ENCODE measurements at regions not wholly inside any gene's neighbourhood (a gene's known extent, or its start where the extent isn't known, plus 50 kb on each side); places are given as distances from the start of the nearest gene placed in this dataset.
"Not testable (repeated sequence)": the region's sequence is repeated elsewhere in the genome, so short reads cannot be mapped to it uniquely, and the experiment has no call there.

DNA sequence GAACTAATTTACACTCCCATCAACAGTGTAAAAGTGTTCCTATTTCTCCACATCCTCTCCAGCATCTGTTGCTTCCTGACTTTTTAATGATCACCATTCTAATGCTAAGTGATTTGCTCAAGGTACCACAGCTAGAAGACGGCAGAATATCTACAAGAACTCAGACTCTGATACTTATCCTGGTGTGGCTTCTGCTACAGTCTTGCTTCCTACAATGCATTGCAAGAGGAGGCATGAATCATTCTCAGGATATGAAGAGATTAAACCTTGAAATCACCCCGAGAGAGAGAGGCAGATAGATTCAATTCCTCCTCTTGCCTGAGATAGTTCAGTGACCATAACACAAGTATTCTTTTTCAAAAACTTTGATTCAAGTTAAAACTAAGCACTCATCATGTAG is 306.4 kb downstream of the TBC1D4 start:
- no peak for DNase-seq

DNA sequence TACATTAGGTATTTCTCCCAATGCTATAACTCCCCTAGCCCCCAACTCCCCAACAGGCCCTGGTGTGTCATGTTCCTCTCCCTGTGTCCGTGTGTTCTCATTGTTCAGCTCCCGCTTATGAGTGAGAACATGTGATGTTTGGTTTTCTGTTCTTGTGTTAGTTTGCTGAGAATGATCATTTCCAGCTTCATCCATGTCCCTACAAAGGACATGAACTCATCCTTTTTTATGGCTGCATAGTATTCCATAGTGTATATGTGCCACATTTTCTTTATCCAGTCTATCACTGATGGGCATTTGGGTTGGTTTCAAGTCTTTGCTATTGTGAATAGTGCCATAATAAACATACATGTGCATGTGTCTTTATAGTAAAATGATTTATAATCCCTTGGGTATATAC is 306.9 kb downstream of the TBC1D4 start:
- DNase-seq: not testable (repeated sequence)

- no peak for DNase-seq
Measured at GRCh38 chr13:75174481-75174880, 307.5 kb downstream of the TBC1D4 start.

DNA sequence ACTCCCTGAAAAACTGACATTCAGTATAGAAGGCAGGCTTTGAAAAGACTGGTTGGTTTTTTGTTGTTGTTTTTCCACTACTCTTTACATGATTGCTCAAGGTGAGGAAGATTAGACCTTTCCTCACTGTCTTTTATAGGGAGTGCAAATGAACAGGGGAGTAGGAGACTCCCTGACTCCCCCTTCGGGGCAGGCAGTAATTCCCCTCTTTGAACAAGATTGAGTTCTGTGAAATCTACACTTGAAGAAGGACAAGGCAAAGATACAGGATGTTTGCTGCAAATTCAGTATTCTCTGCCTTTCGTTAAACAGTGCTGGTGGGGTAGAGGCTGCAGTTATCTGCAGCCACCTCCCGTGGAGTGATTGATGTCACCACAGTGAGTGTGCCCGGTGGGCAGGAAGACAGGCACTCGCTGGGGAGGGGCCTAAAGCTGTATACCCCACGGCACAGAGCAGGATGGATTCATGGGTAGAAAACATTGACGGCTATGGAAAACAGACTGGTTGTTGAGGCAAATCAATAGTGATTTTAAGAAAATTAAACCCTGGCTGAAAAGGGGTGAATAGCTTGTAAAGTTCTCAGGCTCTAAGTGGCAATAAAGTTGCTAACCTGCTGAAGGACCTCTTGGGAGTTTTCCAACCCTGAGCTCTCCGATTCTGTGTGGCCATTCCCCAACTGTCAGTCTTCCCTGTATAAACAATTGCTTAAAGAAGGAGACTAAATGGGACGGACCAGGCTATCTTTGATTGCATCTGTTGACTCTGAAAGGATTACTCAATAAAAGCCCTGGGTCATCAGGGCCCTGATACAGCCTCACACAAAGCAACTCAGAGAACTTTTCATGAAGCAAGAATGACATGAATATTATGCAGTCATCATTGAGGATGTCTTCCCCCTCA is 308.3 kb downstream of the TBC1D4 start:
- peak; percentile 15 for DNase-seq

DNA sequence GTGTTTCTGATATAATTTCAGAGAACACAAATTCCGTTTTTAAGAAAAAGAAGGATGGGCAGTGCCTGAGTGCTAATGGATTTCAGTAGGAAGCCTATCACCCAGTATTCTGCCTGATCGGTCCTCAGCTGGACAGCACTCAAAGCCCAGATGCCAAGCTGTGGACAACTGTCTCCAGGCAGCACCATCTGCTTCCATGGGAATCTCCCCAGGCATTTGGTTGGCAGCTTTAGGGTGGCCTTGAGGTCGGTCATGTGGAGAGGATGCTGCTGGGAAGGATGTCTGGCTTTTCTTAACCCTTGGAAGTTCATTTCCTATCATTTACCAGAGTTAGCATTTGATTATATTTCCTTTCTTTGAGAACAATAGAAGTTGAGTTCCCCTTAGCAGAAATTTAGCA is 311.7 kb downstream of the TBC1D4 start:
- no peak for DNase-seq

GRCh38 chr13:75165543-75166230 is 316.3 kb downstream of the TBC1D4 start:
- DNase-seq: no peak

DNA sequence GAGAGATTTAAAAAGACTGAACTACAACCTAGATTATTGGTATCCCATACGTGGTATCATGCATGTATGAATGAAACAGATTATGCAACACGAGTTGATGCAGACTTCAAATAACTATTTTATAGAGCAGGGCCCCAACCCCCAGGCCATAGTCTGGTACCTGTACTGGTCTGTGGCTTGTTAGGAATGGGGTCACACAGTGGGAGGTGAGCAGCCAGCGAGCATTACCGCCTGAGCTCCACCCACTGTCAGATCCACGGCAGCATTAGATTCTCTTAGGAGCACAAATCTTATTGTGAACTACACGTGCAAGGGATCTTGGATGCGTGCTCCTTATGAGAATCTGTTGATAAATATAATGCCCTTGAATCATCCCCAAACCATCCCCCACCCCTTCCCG is 320.2 kb downstream of the TBC1D4 start:
- DNase-seq: no peak

GRCh38 chr13:75160984-75161383 is 321.0 kb downstream of the TBC1D4 start:
- DNase-seq: peak; percentile 67

GRCh38 chr13:75154331-75154730 is 327.6 kb downstream of the TBC1D4 start:
- DNase-seq: no peak

- DNase-seq: no peak
Measured at GRCh38 chr13:75153834-75154233, 328.1 kb downstream of the TBC1D4 start.

- no peak for DNase-seq
Measured at GRCh38 chr13:75153386-75153785, 328.6 kb downstream of the TBC1D4 start.

DNA sequence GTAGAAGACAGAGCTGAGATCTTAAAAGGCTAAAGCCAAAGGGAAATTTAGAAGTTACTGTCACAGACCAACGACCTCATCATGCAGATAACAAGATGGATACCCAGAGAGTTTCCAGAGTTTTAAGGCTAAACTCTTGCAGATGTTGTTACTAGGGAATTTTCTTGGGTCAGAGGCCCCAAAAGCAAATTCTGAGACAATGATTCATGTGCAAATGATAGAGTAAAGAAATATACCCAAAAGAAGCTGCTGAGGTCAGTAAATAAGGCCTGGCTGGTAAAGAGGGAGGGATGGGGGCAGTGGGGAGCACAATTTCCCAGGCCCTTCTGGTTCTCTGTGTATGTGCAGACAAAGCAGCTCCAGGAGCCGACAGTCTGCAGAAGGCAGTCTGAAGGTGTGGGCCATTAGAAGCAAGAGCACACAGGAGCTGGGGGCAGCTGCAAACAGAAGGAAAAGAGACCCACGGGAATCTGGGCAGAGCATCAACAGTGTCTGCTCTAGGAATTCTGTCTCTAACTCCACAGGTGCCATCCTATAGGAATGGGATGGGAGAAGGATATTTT is 330.8 kb downstream of the TBC1D4 start:
- DNase-seq: no peak

GRCh38 chr13:75149776-75150175 is 332.2 kb downstream of the TBC1D4 start:
- DNase-seq: no peak

DNA sequence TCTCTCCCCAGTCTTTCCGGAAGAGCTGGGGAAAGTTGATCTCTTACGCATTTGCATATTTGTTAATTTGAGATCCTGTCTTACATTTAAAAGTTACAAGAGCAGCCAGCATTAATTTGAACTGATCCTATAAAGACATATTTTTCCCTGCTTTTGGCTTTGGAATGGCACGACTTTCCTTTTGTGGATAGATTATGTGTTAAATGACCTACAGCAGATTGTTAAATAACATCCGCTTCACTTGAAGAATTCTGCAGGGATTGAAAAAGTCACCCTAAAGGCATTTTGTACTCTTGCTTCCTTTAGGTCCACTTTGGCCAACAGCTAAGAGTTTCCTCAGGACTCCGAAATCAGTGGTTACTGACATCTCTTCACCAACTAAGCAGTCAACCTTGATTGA is 334.0 kb downstream of the TBC1D4 start:
- no peak for DNase-seq

- no peak for DNase-seq
Measured at GRCh38 chr13:75146436-75146835, 335.5 kb downstream of the TBC1D4 start.

- no peak for DNase-seq
Measured at GRCh38 chr13:75145927-75146326, 336.0 kb downstream of the TBC1D4 start.

GRCh38 chr13:75139291-75139690 is 342.7 kb downstream of the TBC1D4 start:
- DNase-seq: no peak

DNA sequence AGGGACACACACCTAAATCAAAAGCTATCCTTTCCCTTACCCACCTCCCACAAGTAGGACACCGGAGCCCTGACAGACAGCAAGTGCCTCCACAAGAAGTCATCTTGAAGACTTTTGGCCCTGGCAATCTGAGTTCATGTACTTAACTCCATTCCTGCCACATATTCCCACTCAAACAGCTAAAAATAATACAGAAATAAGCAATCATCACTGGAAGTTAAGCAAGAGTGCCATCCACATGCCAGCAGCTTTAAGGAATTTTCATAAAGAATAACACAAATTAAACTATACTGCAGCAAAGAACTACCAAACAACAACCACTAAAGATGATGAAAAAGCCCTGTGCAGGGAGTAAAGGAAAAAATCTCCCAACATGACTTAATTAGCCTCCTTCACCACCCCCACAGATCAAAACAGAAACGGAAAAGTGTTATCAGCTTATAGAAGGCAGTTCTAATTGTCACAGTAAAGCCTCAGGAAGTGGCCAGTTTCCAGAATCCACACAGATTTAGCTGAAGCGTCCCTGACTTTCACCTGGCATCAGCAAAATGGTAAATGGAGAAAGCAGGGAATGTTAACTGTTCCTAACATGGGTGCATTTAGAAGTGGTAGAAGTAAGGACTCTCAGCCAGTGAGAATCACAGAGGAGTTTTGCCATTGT is 343.9 kb downstream of the TBC1D4 start:
- DNase-seq: no peak

GRCh38 chr13:75136151-75136550 is 345.8 kb downstream of the TBC1D4 start:
- DNase-seq: no peak

DNA sequence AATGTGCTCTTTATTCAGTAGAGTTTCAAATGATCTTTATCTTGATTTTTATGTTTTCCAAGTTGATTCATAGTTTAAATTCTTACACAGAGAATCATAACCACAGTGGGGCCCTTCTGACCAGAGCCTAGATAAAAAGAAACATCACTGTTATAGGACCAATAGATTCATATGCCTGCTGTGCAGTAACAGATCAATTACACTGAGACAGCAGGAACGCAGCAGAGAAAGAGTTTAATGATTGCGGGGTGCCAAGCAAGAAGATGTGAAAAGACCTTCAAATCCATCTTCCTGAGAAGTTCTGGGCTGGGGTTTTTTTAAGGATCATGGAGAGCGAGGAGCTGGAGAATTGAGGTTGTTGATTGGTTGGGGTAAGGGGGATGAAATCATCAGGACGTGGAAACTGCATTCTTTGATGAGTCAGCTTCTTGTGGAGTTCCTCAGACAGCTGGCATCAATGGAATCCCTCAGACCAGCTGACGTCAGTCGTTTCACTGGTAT is 346.6 kb downstream of the TBC1D4 start:
- no peak for DNase-seq

DNA sequence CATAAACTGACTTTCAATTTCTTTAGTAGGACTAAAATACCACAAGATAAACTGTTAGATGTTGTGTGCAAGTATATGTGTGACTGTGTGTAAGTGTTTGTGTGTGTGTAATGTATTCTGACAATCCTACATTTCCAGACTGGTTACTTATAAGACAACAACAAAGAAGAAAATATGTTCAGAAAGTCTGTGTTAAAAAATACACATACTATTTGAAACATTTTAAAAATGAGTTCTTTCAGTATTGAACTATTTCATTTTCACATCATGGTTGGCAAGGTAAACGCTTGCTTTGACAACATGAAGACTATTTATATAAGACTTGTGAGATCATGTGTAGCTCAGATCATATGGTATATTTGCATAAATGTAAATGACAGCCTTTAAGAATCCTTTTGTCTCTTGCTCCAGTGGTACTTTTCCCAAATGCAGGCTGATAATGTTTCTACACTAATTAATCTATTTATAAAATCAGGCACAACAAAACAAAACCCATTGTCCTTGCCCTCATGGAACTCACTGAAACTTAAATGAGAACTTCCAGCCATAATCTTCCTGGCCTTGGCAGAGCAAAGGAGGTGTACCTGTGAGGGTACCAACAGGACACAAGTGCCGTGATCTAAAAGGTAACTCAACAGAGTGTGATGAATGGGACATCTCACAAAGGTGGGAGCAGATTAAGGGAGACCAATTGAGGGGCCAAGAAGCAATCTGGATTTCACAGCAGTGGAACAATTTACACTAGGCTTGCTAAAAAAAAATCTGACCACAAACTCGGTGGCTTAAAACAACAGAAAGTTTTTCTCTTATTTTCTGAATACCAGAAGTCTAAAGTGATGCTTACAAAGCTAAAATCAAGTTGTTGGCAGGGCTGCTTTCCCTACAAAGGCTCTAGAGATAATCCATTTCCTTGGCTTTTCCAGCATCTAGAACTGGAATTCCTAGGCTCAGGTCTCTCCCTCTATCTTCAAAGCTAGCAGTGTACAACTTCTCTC is 349.0 kb downstream of the TBC1D4 start:
- no peak for DNase-seq

- no peak for DNase-seq
Measured at GRCh38 chr13:75129331-75129730, 352.6 kb downstream of the TBC1D4 start.

All from NCI-H187 treated with DMSO at 0.1 percent for 48 hours (cell line).